ENCODE measurements at regions not wholly inside any gene's neighbourhood (a gene's known extent, or its start where the extent isn't known, plus 50 kb on each side); places are given as distances from the start of the nearest gene placed in this dataset.

DNA sequence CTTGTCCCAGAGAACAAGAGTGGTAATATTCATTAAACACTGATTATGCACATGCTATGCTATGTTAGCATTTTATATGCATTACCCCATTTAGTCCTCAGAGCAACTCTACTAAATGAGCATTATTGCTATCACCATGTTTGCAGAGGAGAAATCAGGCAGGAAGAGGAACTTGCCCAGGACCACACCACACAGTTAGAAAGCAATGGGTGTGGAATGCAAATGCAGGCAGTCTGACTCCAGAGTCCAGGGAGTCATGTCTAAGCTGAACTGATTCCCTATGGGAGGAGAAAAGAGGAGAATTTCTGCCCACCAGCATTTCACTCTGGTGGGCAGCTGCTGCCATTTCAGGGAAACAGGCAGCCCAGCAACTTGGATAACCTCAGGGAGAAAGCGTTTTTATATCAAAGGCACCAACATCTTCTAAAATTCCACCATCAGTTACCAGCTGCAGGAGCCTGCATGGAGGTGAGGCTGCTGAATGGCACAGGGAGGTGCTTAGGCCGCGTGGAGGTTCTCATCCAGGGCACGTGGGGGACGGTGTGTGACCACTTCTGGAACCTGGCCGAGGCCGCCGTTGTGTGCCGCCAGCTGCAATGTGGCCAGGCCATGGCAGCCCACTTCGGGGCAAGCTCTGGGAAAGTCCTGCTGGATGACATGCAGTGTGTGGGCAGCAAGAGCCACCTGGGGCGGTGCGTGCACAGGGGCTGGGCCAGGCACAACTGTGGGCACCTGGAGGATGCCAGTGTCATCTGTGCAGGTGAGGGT lies 68.2 kb upstream of the C10orf120 start:
- H3K36me3 ChIP-seq (ENCODE audit: low read depth, low read length): no peaks in the 10 kb centered on the region
- no peak for DNase-seq
- no peaks in the 10 kb centered on the region for H3F3A ChIP-seq (ENCODE audit: low read length, unreplicated experiment)
- no peak for ATAC-seq
- no peak overlapping the region for H3K4me3 ChIP-seq (ENCODE audit: low read length)
- ChIA-PET POLR2A (ENCODE audit: unreplicated experiment) (no interaction called here), CTCF (no interaction called here)
- no peaks in the 10 kb centered on the region for H3K4me1 ChIP-seq (ENCODE audit: insufficient read depth, low read length)
- BruUV-seq (replicated peaks): no TSS peak
- no peaks in the 10 kb centered on the region for H4K20me1 ChIP-seq (ENCODE audit: low read length)
- no peak overlapping the region for H3K27ac ChIP-seq (ENCODE audit: low read length)
- no peak overlapping the region for H3K4me2 ChIP-seq (ENCODE audit: low read length)
- TF ChIP-seq, protein P1, sequence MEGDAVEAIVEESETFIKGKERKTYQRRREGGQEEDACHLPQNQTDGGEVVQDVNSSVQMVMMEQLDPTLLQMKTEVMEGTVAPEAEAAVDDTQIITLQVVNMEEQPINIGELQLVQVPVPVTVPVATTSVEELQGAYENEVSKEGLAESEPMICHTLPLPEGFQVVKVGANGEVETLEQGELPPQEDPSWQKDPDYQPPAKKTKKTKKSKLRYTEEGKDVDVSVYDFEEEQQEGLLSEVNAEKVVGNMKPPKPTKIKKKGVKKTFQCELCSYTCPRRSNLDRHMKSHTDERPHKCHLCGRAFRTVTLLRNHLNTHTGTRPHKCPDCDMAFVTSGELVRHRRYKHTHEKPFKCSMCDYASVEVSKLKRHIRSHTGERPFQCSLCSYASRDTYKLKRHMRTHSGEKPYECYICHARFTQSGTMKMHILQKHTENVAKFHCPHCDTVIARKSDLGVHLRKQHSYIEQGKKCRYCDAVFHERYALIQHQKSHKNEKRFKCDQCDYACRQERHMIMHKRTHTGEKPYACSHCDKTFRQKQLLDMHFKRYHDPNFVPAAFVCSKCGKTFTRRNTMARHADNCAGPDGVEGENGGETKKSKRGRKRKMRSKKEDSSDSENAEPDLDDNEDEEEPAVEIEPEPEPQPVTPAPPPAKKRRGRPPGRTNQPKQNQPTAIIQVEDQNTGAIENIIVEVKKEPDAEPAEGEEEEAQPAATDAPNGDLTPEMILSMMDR (conservative IDR thresholded peaks at IDR 0.05; ENCODE audit: low read depth, low read length): no peak
- TF ChIP-seq EZH2 (IDR thresholded peaks at IDR 0.05; ENCODE audit: low read length, unreplicated experiment) (no peak), EZH2phosphoT487 (IDR thresholded peaks at IDR 0.05; ENCODE audit: borderline replicate concordance, low read length) (no peak)
- intact Hi-C loops (cut with micrococcal nuclease): no loop called here
- no peaks in the 10 kb centered on the region for H3K9me2 ChIP-seq (replicated peaks; ENCODE audit: low read length)
- no peak overlapping the region for H3K9ac ChIP-seq (ENCODE audit: low read length)
- H2AFZ ChIP-seq (ENCODE audit: low read length): no peak overlapping the region
- no peaks in the 10 kb centered on the region for H3K9me3 ChIP-seq (ENCODE audit: low read length)
- no peaks in the 10 kb centered on the region for H3K79me2 ChIP-seq (ENCODE audit: low read length)
- H3K27me3 ChIP-seq (ENCODE audit: low read length): peaks cover 7% of the 10 kb centered on the region

DNA sequence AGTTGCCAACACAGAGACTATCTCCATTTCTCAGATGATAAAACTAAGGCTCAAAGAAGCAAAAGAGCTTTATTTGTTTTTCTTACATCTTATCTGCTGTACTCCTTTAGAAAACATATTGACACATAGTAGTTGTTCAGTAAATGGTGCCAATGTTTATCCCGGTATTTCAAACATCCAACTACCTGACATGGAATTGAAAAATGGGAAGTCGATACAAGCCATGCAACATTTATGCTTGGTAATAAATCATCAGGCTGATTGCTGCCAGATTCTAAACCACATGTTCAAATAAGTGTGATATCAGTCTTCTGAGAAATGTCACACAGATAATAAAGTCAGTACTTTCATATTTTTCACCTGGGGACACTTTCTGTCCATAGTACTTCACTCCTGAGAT lies 65.8 kb upstream of the C10orf120 start:
- Histone ChIP-seq H4K20me1 (ENCODE audit: low read length) (no peaks in the 10 kb centered on the region), H3K36me3 (ENCODE audit: low read depth, low read length) (no peaks in the 10 kb centered on the region), H3K4me3 (ENCODE audit: low read length) (no peak overlapping the region), H3K9ac (ENCODE audit: low read length) (no peak overlapping the region), H3K4me2 (ENCODE audit: low read length) (no peak overlapping the region), H3K79me2 (ENCODE audit: low read length) (no peaks in the 10 kb centered on the region), H2AFZ (ENCODE audit: low read length) (no peak overlapping the region), H3F3A (ENCODE audit: low read length, unreplicated experiment) (no peaks in the 10 kb centered on the region), H3K9me3 (ENCODE audit: low read length) (no peaks in the 10 kb centered on the region), H3K9me2 (replicated peaks; ENCODE audit: low read length) (no peaks in the 10 kb centered on the region), H3K27me3 (ENCODE audit: low read length) (peaks cover 24% of the 10 kb centered on the region), H3K27ac (ENCODE audit: low read length) (no peak overlapping the region), H3K4me1 (ENCODE audit: insufficient read depth, low read length) (no peaks in the 10 kb centered on the region)
- no TSS peak for BruUV-seq (replicated peaks)
- POLR2A ChIA-PET (ENCODE audit: unreplicated experiment): no interaction called here
- intact Hi-C loops (cut with micrococcal nuclease): no loop called here
- TF ChIP-seq EZH2phosphoT487 (IDR thresholded peaks at IDR 0.05; ENCODE audit: borderline replicate concordance, low read length) (no peak), EZH2 (IDR thresholded peaks at IDR 0.05; ENCODE audit: low read length, unreplicated experiment) (no peak)
- TF ChIP-seq, protein P1 (conservative IDR thresholded peaks at IDR 0.05; ENCODE audit: low read depth, low read length): no peak
- CTCF ChIA-PET: no interaction called here
- DNase-seq: no peak
- ATAC-seq: no peak

DNA sequence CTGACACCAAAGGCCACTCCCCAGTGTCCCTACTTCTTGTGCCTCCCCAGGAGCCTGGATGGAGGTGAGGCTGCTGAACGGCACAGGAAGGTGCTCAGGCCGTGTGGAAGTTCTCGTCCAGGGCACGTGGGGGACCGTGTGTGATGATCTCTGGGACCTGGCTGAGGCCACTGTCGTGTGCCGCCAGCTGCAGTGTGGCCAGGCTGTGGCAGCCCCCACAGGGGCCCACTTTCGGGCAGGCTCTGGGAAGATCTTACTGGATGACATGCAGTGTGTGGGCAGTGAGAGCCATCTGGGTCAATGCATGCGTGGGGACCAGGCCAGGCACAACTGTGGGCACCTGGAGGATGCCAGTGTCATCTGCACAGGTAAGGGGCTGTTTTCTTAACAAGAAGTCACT lies 57.0 kb upstream of the C10orf120 start:
- Histone ChIP-seq H3K9me2 (replicated peaks; ENCODE audit: low read length) (no peaks in the 10 kb centered on the region), H3K9ac (ENCODE audit: low read length) (no peak overlapping the region), H3K9me3 (ENCODE audit: low read length) (no peaks in the 10 kb centered on the region), H3K4me1 (ENCODE audit: insufficient read depth, low read length) (no peaks in the 10 kb centered on the region), H3F3A (ENCODE audit: low read length, unreplicated experiment) (no peaks in the 10 kb centered on the region), H4K20me1 (ENCODE audit: low read length) (no peaks in the 10 kb centered on the region), H3K27me3 (ENCODE audit: low read length) (peaks cover 23% of the 10 kb centered on the region), H3K36me3 (ENCODE audit: low read depth, low read length) (no peaks in the 10 kb centered on the region), H2AFZ (ENCODE audit: low read length) (no peak overlapping the region), H3K79me2 (ENCODE audit: low read length) (no peaks in the 10 kb centered on the region), H3K27ac (ENCODE audit: low read length) (no peak overlapping the region), H3K4me2 (ENCODE audit: low read length) (no peak overlapping the region), H3K4me3 (ENCODE audit: low read length) (no peak overlapping the region)
- no peak for ATAC-seq
- no peak for DNase-seq
- ChIA-PET POLR2A (ENCODE audit: unreplicated experiment) (no interaction called here), CTCF (no interaction called here)
- intact Hi-C loops (cut with micrococcal nuclease): no loop called here
- TF ChIP-seq EZH2phosphoT487 (IDR thresholded peaks at IDR 0.05; ENCODE audit: borderline replicate concordance, low read length) (no peak), EZH2 (IDR thresholded peaks at IDR 0.05; ENCODE audit: low read length, unreplicated experiment) (no peak)
- TF ChIP-seq, protein P1 (conservative IDR thresholded peaks at IDR 0.05; ENCODE audit: low read depth, low read length): no peak
- BruUV-seq (replicated peaks): no TSS peak
